IMR-90 (cell line): ENCODE measurements at regions not wholly inside any gene's neighbourhood (a gene's known extent, or its start where the extent isn't known, plus 50 kb on each side); places are given as distances from the start of the nearest gene placed in this dataset.

Experiments
- ATAC-seq: fragments of 200-7000 bp; cut with Tn5 transposase; 2 replicates; pipeline ENCODE4 v1.9.1; 2020; ENCODE audit warnings: low read depth, mild to moderate bottlenecking, moderate library complexity
- BruUV-seq: library from RNA; stranded (reverse); fragments of 400-500 nt; replicated peaks from 2 replicates; lab custom pipeline; 2021; lab: Mats Ljungman, UMichigan
- CTCF ChIA-PET: fragments of 300-600 bp; formaldehyde crosslinking; extraction: SDS; loops from one replicate; lab custom pipeline; 2021; ENCODE audit warnings: antibody characterized with exemption; lab: Yijun Ruan, JAX
- POLR2A ChIA-PET: fragments of 300-600 bp; sonication (Branson Sonifier 250); formaldehyde crosslinking; loops from one replicate; lab custom pipeline; 2022; ENCODE audit warnings: antibody characterized with exemption; ENCODE audit not compliant: unreplicated experiment; lab: Charles Lee
- DNase-seq: peaks from one replicate; pipeline ENCODE4 v3.0.0; 2013
- H2AFZ ChIP-seq: replicated peaks from 2 replicates; pipeline ENCODE3; 2013; ENCODE audit warnings: low read length, mild to moderate bottlenecking; ENCODE audit not compliant: poor library complexity
- H2AK5ac ChIP-seq: 2 replicates; pipeline ENCODE4 v1.6.1; 2013; ENCODE audit warnings: low read depth, low read length, inconsistent platforms
- H2AK9ac ChIP-seq: replicated peaks from 2 replicates; pipeline ENCODE3; 2013; ENCODE audit warnings: mild to moderate bottlenecking, low read depth, low read length, moderate library complexity; ENCODE audit not compliant: poor library complexity
- H2BK120ac ChIP-seq: 2 replicates; pipeline ENCODE4 v1.6.1; 2013; ENCODE audit warnings: low read depth, low read length, inconsistent platforms
- H2BK15ac ChIP-seq: 3 replicates; pipeline ENCODE4 v1.6.1; 2013; ENCODE audit warnings: low read depth, low read length, inconsistent platforms
- H2BK20ac ChIP-seq: 2 replicates; pipeline ENCODE4 v1.6.1; 2013; ENCODE audit warnings: low read depth, mild to moderate bottlenecking, inconsistent platforms, low read length, moderate library complexity
- H2BK5ac ChIP-seq: 2 replicates; pipeline ENCODE4 v1.6.1; 2013; ENCODE audit warnings: mild to moderate bottlenecking, low read depth, low read length, inconsistent platforms; ENCODE audit not compliant: poor library complexity, severe bottlenecking
- H3K14ac ChIP-seq: replicated peaks from 2 replicates; pipeline ENCODE4 v1.6.1; 2013; ENCODE audit warnings: low read depth, low read length, inconsistent platforms
- H3K18ac ChIP-seq: 2 replicates; pipeline ENCODE4 v1.6.1; 2013; ENCODE audit warnings: low read depth, low read length, control low read depth
- H3K23ac ChIP-seq: 2 replicates; pipeline ENCODE4 v1.6.1; 2013; ENCODE audit warnings: low read depth, low read length, inconsistent platforms
- H3K27ac ChIP-seq: 2 replicates; pipeline ENCODE4 v1.5.1; 2013; ENCODE audit warnings: mild to moderate bottlenecking, control low read depth, low read length; ENCODE audit not compliant: insufficient read depth
- H3K27me3 ChIP-seq: 2 replicates; pipeline ENCODE4 v1.6.1; 2013; ENCODE audit warnings: low read length; ENCODE audit not compliant: control insufficient read depth, insufficient read depth
- H3K36me3 ChIP-seq: 2 replicates; pipeline ENCODE4 v1.6.1; 2013; ENCODE audit warnings: low read length, mixed read lengths; ENCODE audit not compliant: control insufficient read depth, insufficient read depth
- H3K4ac ChIP-seq: 2 replicates; pipeline ENCODE4 v1.6.1; 2013; ENCODE audit warnings: low read depth, low read length, inconsistent platforms
- H3K4me1 ChIP-seq: 2 replicates; pipeline ENCODE4 v1.6.1; 2013; ENCODE audit warnings: low read length, mixed read lengths; ENCODE audit not compliant: control insufficient read depth, insufficient read depth
- H3K4me2 ChIP-seq: 2 replicates; pipeline ENCODE4 v1.6.1; 2013; ENCODE audit warnings: low read depth, mild to moderate bottlenecking, control low read depth, low read length, moderate library complexity
- H3K4me3 ChIP-seq: 2 replicates; pipeline ENCODE4 v1.5.1; 2013; ENCODE audit warnings: low read depth, mild to moderate bottlenecking, control low read depth, low read length, moderate library complexity; ENCODE audit not compliant: insufficient read depth
- H3K56ac ChIP-seq: 2 replicates; pipeline ENCODE4 v1.6.1; 2013; ENCODE audit warnings: low read length, inconsistent platforms; ENCODE audit not compliant: insufficient read depth; ENCODE audit errors: extremely low read depth
- H3K79me1 ChIP-seq, 2 experiments: 2 replicates each; pipeline ENCODE4 v1.6.1; 2013; ENCODE audit warnings: low read length in 2 of 2, inconsistent platforms in 1 of 2, low read depth in 1 of 2
- H3K9ac ChIP-seq: 2 replicates; pipeline ENCODE4 v1.6.1; 2013; ENCODE audit warnings: low read depth, low read length, control low read depth
- H3K9me1 ChIP-seq: 2 replicates; pipeline ENCODE4 v1.6.1; 2013; ENCODE audit warnings: low read length, inconsistent platforms; ENCODE audit not compliant: insufficient read depth
- H3K9me3 ChIP-seq: 2 replicates; pipeline ENCODE4 v1.6.1; 2013; ENCODE audit warnings: low read length; ENCODE audit not compliant: control insufficient read depth, insufficient read depth
- H4K20me1 ChIP-seq: 2 replicates; pipeline ENCODE4 v1.6.1; 2013; ENCODE audit warnings: low read length, inconsistent platforms; ENCODE audit not compliant: insufficient read depth
- H4K5ac ChIP-seq: 2 replicates; pipeline ENCODE4 v1.6.1; 2013; ENCODE audit warnings: mild to moderate bottlenecking, low read depth, low read length, control low read depth
- H4K8ac ChIP-seq, 2 experiments: 2 replicates each; pipeline ENCODE4 v1.6.1; 2013; ENCODE audit warnings: low read depth in 2 of 2, low read length in 2 of 2, control low read depth in 1 of 2, inconsistent platforms in 1 of 2
- H4K91ac ChIP-seq: 2 replicates; pipeline ENCODE4 v1.6.1; 2013; ENCODE audit warnings: low read depth, low read length, inconsistent platforms; ENCODE audit not compliant: insufficient read depth
- BHLHE40 ChIP-seq: fragments of 150-350 bp; IDR thresholded peaks from 2 replicates; pipeline ENCODE4 v1.6.1; 2016; ENCODE audit warnings: mild to moderate bottlenecking, low read depth, low read length
- CTCF ChIP-seq: conservative IDR thresholded peaks from 2 replicates; pipeline ENCODE4 v1.5.1; 2012; ENCODE audit warnings: mild to moderate bottlenecking, low read depth, low read length, improper control_type of control experiment
- ELK1 ChIP-seq: fragments of 150-350 bp; IDR thresholded peaks from 2 replicates; pipeline ENCODE4 v1.6.1; 2016; ENCODE audit warnings: low read depth, mild to moderate bottlenecking, low read length, moderate library complexity, borderline replicate concordance
- MAFK ChIP-seq: IDR thresholded peaks from 2 replicates; pipeline ENCODE4 v1.6.1; 2012; ENCODE audit warnings: low read depth, low read length, improper control_type of control experiment
- MXI1 ChIP-seq: IDR thresholded peaks from 2 replicates; pipeline ENCODE4 v1.6.1; 2012; ENCODE audit warnings: low read depth, mild to moderate bottlenecking, low read length, moderate library complexity, borderline replicate concordance
- POLR2A ChIP-seq: IDR thresholded peaks from 2 replicates; pipeline ENCODE4 v1.6.1; 2012; ENCODE audit warnings: mild to moderate bottlenecking, low read depth, low read length
- RCOR1 ChIP-seq: IDR thresholded peaks from 2 replicates; pipeline ENCODE4 v1.6.1; 2012; ENCODE audit warnings: mild to moderate bottlenecking, low read length, improper control_type of control experiment; ENCODE audit not compliant: insufficient replicate concordance
- WGBS, 2 experiments: methylation state at CpG; one replicate each; pipeline versions ENCODE4 v1.1.5 to v1.1.7; 2013; ENCODE audit warnings: missing lambda C conversion rate in 2 of 2; ENCODE audit not compliant: insufficient read length in 1 of 2; ENCODE audit errors: extremely low coverage in 2 of 2; 5-methylcytosine and 5-hydroxymethylcytosine counted together
- dilution Hi-C: fragments of 300-500 bp; cut with HindIII; formaldehyde crosslinking; loops from one replicate; pipeline ENCODE4 v1.14.3; 2018; ENCODE audit warnings: low sequenced_read_pairs; ENCODE audit not compliant: unreplicated experiment
- in situ Hi-C: fragments of 300-500 bp; cut with MboI; formaldehyde crosslinking; loops from 3 replicates; pipeline ENCODE4 v1.14.3; 2019; ENCODE audit warnings: low sequenced_read_pairs, inconsistent platforms, mixed read lengths
- intact Hi-C: fragments of 100-400 bp; cut with micrococcal nuclease; formaldehyde crosslinking; loops from 2 replicates; pipeline ENCODE4 v1.10.0; 2022

- ChIA-PET CTCF (no interaction called here), POLR2A (no interaction called here)
- in situ Hi-C loops (loop anchor here (25.0 kb wide), 1 partner anchor 95 kb away; no protein-coding TSS in a partner anchor), intact Hi-C loops (no loop called here), dilution Hi-C loops (no loop called here)
- Histone ChIP-seq H3K4me1 (no peaks in the 10 kb centered on the region), H3K4me3 (no peak overlapping the region), H2BK15ac (no peak overlapping the region), H3K4ac (no peak overlapping the region), H3K9ac (no peak overlapping the region), H2AK9ac (no peak overlapping the region), H4K20me1 (no peaks in the 10 kb centered on the region), H3K4me2 (no peak overlapping the region), H3K9me1 (no peaks in the 10 kb centered on the region), H2AFZ (no peak overlapping the region), H4K8ac (no peak overlapping the region), H2BK5ac (no peak overlapping the region), H3K9me3 (peaks cover 5% of the 10 kb centered on the region), H3K14ac (no peak overlapping the region), H2BK120ac (no peak overlapping the region), H3K27ac (no peak overlapping the region), H3K18ac (no peak overlapping the region), H3K36me3 (no peaks in the 10 kb centered on the region), H4K91ac (no peak overlapping the region), H3K27me3 (no peaks in the 10 kb centered on the region), H2AK5ac (no peak overlapping the region), H3K23ac (no peak overlapping the region), H4K5ac (no peak overlapping the region), H2BK20ac (no peak overlapping the region), H3K79me1 (no peaks in the 10 kb centered on the region), H3K56ac (no peak overlapping the region)
- no peak for ATAC-seq
- TF ChIP-seq BHLHE40 (no peak), MXI1 (no peak), CTCF (no peak), POLR2A (no peak), MAFK (no peak), RCOR1 (no peak), ELK1 (no peak)
- BruUV-seq: no TSS peak
- DNase-seq: no peak
- no CpG with 5 or more reads among the region's 1 CpG for WGBS, 2 experiments
Observed at GRCh38 chr16:26692658-26693057, 374.1 kb upstream of the C16orf82 start.
